Trophoblast cell (in vitro differentiated cells and primary cell): ENCODE measurements at regions not wholly inside any gene's neighbourhood (a gene's known extent, or its start where the extent isn't known, plus 50 kb on each side); places are given as distances from the start of the nearest gene placed in this dataset.
A peak's percentile ranks its signal among the peaks of the same experiment; 100 is the strongest.

ENCODE experiments used
- DNase-seq, 2 donors: peaks; one replicate each; pipeline ENCODE4 v3.0.0-alpha.2; 2016
- H2AFZ ChIP-seq: 2 replicates; pipeline ENCODE4 v1.6.1; 2013; ENCODE audit warnings: low read length, moderate library complexity, mild to moderate bottlenecking; ENCODE audit not compliant: insufficient read depth, poor library complexity
- H2AK5ac ChIP-seq: 2 replicates; pipeline ENCODE4 v1.6.1; 2013; ENCODE audit warnings: mild to moderate bottlenecking, low read length
- H2BK120ac ChIP-seq: 2 replicates; pipeline ENCODE4 v1.6.1; 2013; ENCODE audit warnings: low read length, mild to moderate bottlenecking, moderate library complexity; ENCODE audit not compliant: insufficient read depth, poor library complexity
- H2BK12ac ChIP-seq: 2 replicates; pipeline ENCODE4 v1.6.1; 2013; ENCODE audit warnings: mild to moderate bottlenecking, low read length, moderate library complexity
- H2BK5ac ChIP-seq: 2 replicates; pipeline ENCODE4 v1.6.1; 2013; ENCODE audit warnings: low read length, low read depth, moderate library complexity, mild to moderate bottlenecking; ENCODE audit not compliant: poor library complexity
- H3K14ac ChIP-seq: 2 replicates; pipeline ENCODE4 v1.6.1; 2013; ENCODE audit warnings: mild to moderate bottlenecking, low read length
- H3K18ac ChIP-seq: 2 replicates; pipeline ENCODE4 v1.6.1; 2013; ENCODE audit warnings: mild to moderate bottlenecking, low read length
- H3K23ac ChIP-seq: 2 replicates; pipeline ENCODE4 v1.6.1; 2013; ENCODE audit warnings: low read length
- H3K27ac ChIP-seq: 2 replicates; pipeline ENCODE4 v1.5.1; 2013; ENCODE audit warnings: low read depth, mild to moderate bottlenecking, inconsistent platforms, low read length, moderate library complexity
- H3K27me3 ChIP-seq: 2 replicates; pipeline ENCODE4 v1.6.1; 2013; ENCODE audit warnings: inconsistent platforms, mild to moderate bottlenecking, low read length, moderate library complexity; ENCODE audit not compliant: insufficient read depth
- H3K36me3 ChIP-seq, 2 experiments: 1 replicate in 1 of 2; 2 replicates in 1 of 2; pipeline ENCODE4 v1.6.1; 2013; ENCODE audit warnings: low read length in 2 of 2, mild to moderate bottlenecking in 2 of 2, moderate library complexity in 1 of 2; ENCODE audit not compliant: insufficient read depth in 2 of 2, control insufficient read depth in 1 of 2
- H3K4ac ChIP-seq: 2 replicates; pipeline ENCODE4 v1.6.1; 2013; ENCODE audit warnings: low read depth, mild to moderate bottlenecking, low read length, moderate library complexity
- H3K4me1 ChIP-seq, 2 experiments: 1 replicate in 1 of 2; 2 replicates in 1 of 2; pipeline ENCODE4 v1.6.1; 2013; ENCODE audit warnings: low read length in 2 of 2, mild to moderate bottlenecking in 2 of 2, moderate library complexity in 1 of 2; ENCODE audit not compliant: insufficient read depth in 2 of 2, control insufficient read depth in 1 of 2
- H3K4me2 ChIP-seq: 2 replicates; pipeline ENCODE4 v1.6.1; 2013; ENCODE audit warnings: inconsistent platforms, mild to moderate bottlenecking, low read length, moderate library complexity
- H3K4me3 ChIP-seq: 2 replicates; pipeline ENCODE4 v1.5.1; 2013; ENCODE audit warnings: mild to moderate bottlenecking, low read depth, low read length, inconsistent platforms
- H3K79me1 ChIP-seq: one replicate; pipeline ENCODE4 v1.6.1; 2013; ENCODE audit warnings: low read length
- H3K79me2 ChIP-seq: 2 replicates; pipeline ENCODE4 v1.6.1; 2013; ENCODE audit warnings: low read length, mild to moderate bottlenecking; ENCODE audit not compliant: control insufficient read depth, insufficient read depth, poor library complexity
- H3K9ac ChIP-seq: 2 replicates; pipeline ENCODE4 v1.6.1; 2013; ENCODE audit warnings: mild to moderate bottlenecking, low read length
- H3K9me3 ChIP-seq: 2 replicates; pipeline ENCODE4 v1.6.1; 2013; ENCODE audit warnings: low read depth, mild to moderate bottlenecking, control low read depth, inconsistent platforms, low read length; ENCODE audit not compliant: insufficient read depth
- H4K12ac ChIP-seq: 2 replicates; pipeline ENCODE4 v1.6.1; 2013; ENCODE audit warnings: low read depth, mild to moderate bottlenecking, low read length, moderate library complexity
- H4K8ac ChIP-seq: 2 replicates; pipeline ENCODE4 v1.6.1; 2013; ENCODE audit warnings: low read depth, mild to moderate bottlenecking, low read length, moderate library complexity
- H4K91ac ChIP-seq: one replicate; pipeline ENCODE4 v1.6.1; 2013; ENCODE audit warnings: low read depth, mild to moderate bottlenecking, low read length, moderate library complexity
- whole genome bisulfite sequencing: extraction: QIAGEN DNeasy Blood & Tissue Kit; methylation state at CpG from one replicate; pipeline ENCODE4 v1.1.7; 2013; ENCODE audit warnings: missing lambda C conversion rate; ENCODE audit not compliant: insufficient read length, insufficient coverage; ENCODE audit errors: extremely low coverage; 5-methylcytosine and 5-hydroxymethylcytosine counted together

GRCh38 chr2:128368437-128369107 is 49.9 kb upstream of the HS6ST1 start:
- Histone ChIP-seq H4K12ac (no peak overlapping the region), H3K23ac (no peak overlapping the region), H3K14ac (peak overlapping the region; percentile 30), H3K9me3 (no peaks in the 10 kb centered on the region), H3K36me3 (no peaks in the 10 kb centered on the region), H3K27me3 (no peaks in the 10 kb centered on the region), H3K79me2 (peaks cover 1% of the 10 kb centered on the region), H3K79me1 (peaks cover 36% of the 10 kb centered on the region), H2BK5ac (peak overlapping the region; percentile 32), H4K91ac (peak overlapping the region; percentile 67), H2BK12ac (peak overlapping the region; percentile 70), H2AK5ac (peak overlapping the region; percentile 57), H3K27ac (no peak overlapping the region), H3K9ac (no peak overlapping the region), H2BK120ac (peak overlapping the region; percentile 52), H3K4ac (no peak overlapping the region), H3K4me2 (no peak overlapping the region), H2AFZ (no peak overlapping the region), H4K8ac (peak overlapping the region; percentile 28), H3K18ac (peak overlapping the region; percentile 27), H3K4me1 (peaks cover 27 to 35% of the 10 kb centered on the region in 2 experiments), H3K4me3 (no peak overlapping the region)
- WGBS = no CpG with 5 or more reads among the region's 21 CpGs
- no peak for DNase-seq

GRCh38 chr2:128369108-128369555 is 50.5 kb upstream of the HS6ST1 start:
- Histone ChIP-seq H3K9me3 (peaks cover 2% of the 10 kb centered on the region), H2BK12ac (peak overlapping the region; percentile 70), H3K4me1 (peaks cover 28 to 36% of the 10 kb centered on the region in 2 experiments), H3K27ac (peak overlapping the region; percentile 7), H3K4ac (no peak overlapping the region), H3K36me3 (no peaks in the 10 kb centered on the region), H3K23ac (no peak overlapping the region), H3K14ac (peak overlapping the region; percentile 30), H2AFZ (no peak overlapping the region), H3K4me3 (no peak overlapping the region), H4K8ac (peak overlapping the region; percentile 28), H2BK120ac (peak overlapping the region; percentile 52), H3K79me1 (peaks cover 39% of the 10 kb centered on the region), H3K9ac (no peak overlapping the region), H4K91ac (peak overlapping the region; percentile 67), H3K27me3 (no peaks in the 10 kb centered on the region), H3K18ac (peak overlapping the region; percentile 8), H2BK5ac (peak overlapping the region; percentile 32), H3K79me2 (peaks cover 4% of the 10 kb centered on the region), H3K4me2 (no peak overlapping the region), H4K12ac (no peak overlapping the region), H2AK5ac (peak overlapping the region; percentile 57)
- no CpG with 5 or more reads among the region's 12 CpGs for WGBS
- no peak for DNase-seq

- peaks cover 39% of the 10 kb centered on the region for H3K79me1 ChIP-seq
- no CpG with 5 or more reads among the region's 17 CpGs for WGBS
- H3K18ac ChIP-seq = peak overlapping the region; percentile 62
Measured at GRCh38 chr2:128369602-128370467, 51.2 kb upstream of the HS6ST1 start.

GRCh38 chr2:128370468-128371247 is 52.0 kb upstream of the HS6ST1 start:
- DNase-seq = peak in 1 of 2 donors; percentile 53
- Histone ChIP-seq H3K36me3 (no peaks in the 10 kb centered on the region), H2BK5ac (no peak overlapping the region), H3K9ac (no peak overlapping the region), H3K79me1 (peaks cover 42% of the 10 kb centered on the region), H3K9me3 (peaks cover 2% of the 10 kb centered on the region), H3K27ac (no peak overlapping the region), H2AFZ (no peak overlapping the region), H2BK12ac (peak overlapping the region; percentile 16), H3K18ac (no peak overlapping the region), H3K4me3 (no peak overlapping the region), H4K12ac (no peak overlapping the region), H3K27me3 (no peaks in the 10 kb centered on the region), H3K23ac (no peak overlapping the region), H2AK5ac (peak overlapping the region; percentile 8), H3K14ac (peak overlapping the region; percentile 9), H4K8ac (no peak overlapping the region), H2BK120ac (peak overlapping the region; percentile 18), H3K79me2 (peaks cover 6% of the 10 kb centered on the region), H4K91ac (peak overlapping the region; percentile 22), H3K4me2 (no peak overlapping the region), H3K4ac (no peak overlapping the region), H3K4me1 (peaks cover 34 to 45% of the 10 kb centered on the region in 2 experiments)
- no CpG with 5 or more reads among the region's 27 CpGs for WGBS

More at GRCh38 chr2:128369602-128370467, 51.2 kb upstream of the HS6ST1 start:
- peak overlapping the region; percentile 66 for H2BK12ac ChIP-seq
- H3K4me3 ChIP-seq = no peak overlapping the region
- no peak overlapping the region for H3K23ac ChIP-seq
- H4K8ac ChIP-seq = peak overlapping the region; percentile 69
- H3K4me2 ChIP-seq = no peak overlapping the region
- H3K9me3 ChIP-seq = peaks cover 2% of the 10 kb centered on the region
- H4K12ac ChIP-seq = no peak overlapping the region
- H2AFZ ChIP-seq = peak overlapping the region; percentile 32
- H3K4ac ChIP-seq = no peak overlapping the region
- no peaks in the 10 kb centered on the region for H3K27me3 ChIP-seq
- H3K9ac ChIP-seq = no peak overlapping the region
- H2BK120ac ChIP-seq = peak overlapping the region; percentile 66
- H2BK5ac ChIP-seq = peak overlapping the region; percentile 37
- H3K79me2 ChIP-seq = peaks cover 6% of the 10 kb centered on the region
- peak overlapping the region; percentile 59 for H3K14ac ChIP-seq
- no peak for DNase-seq
- no peaks in the 10 kb centered on the region for H3K36me3 ChIP-seq
- H2AK5ac ChIP-seq = peak overlapping the region; percentile 61
- H4K91ac ChIP-seq = peak overlapping the region; percentile 71
- H3K4me1 ChIP-seq = peaks cover 31 to 39% of the 10 kb centered on the region in 2 experiments
- H3K27ac ChIP-seq = peak overlapping the region; percentile 7
